PC-9 (cell line): ENCODE measurements at regions not wholly inside any gene's neighbourhood (a gene's known extent, or its start where the extent isn't known, plus 50 kb on each side); places are given as distances from the start of the nearest gene placed in this dataset.

Experiments used
- BruUV-seq: library from RNA; stranded (reverse); fragments of 400-500 nt; replicated peaks from 2 replicates; lab custom pipeline; 2021; lab: Mats Ljungman, UMichigan
- CTCF ChIA-PET: fragments of 300-600 bp; sonication (Branson Sonifier 250); formaldehyde crosslinking; loops from one replicate; lab custom pipeline; 2022; ENCODE audit warnings: antibody characterized with exemption; lab: Charles Lee
- POLR2A ChIA-PET: fragments of 300-600 bp; sonication (Branson Sonifier 250); formaldehyde crosslinking; loops from one replicate; lab custom pipeline; 2022; ENCODE audit warnings: antibody characterized with exemption; ENCODE audit not compliant: unreplicated experiment; lab: Charles Lee
- DNase-seq, 2 experiments: peaks; one replicate each; pipeline versions ENCODE4 v3.0.0 to v3.0.0-alpha.2; 2015 to 2022; ENCODE audit warnings: mixed read lengths in 1 of 2
- H2AFZ ChIP-seq: fragments of 200-600 bp; sonication (generic); 2 replicates; pipeline ENCODE4 v1.8.1; 2017; ENCODE audit warnings: antibody characterized with exemption
- H3F3A ChIP-seq: fragments of 200-600 bp; sonication (generic); 2 replicates; pipeline ENCODE4 v1.8.1; 2017; ENCODE audit warnings: antibody characterized with exemption, mild to moderate bottlenecking, low read depth; ENCODE audit not compliant: insufficient read depth
- H3K27ac ChIP-seq: fragments of 200-600 bp; sonication (generic); 2 replicates; pipeline ENCODE4 v1.6.1; 2016; ENCODE audit warnings: mixed run types
- H3K27me3 ChIP-seq: fragments of 200-600 bp; sonication (generic); 2 replicates; pipeline ENCODE4 v1.6.1; 2016; ENCODE audit warnings: low read depth, mixed run types; ENCODE audit not compliant: insufficient read depth
- H3K36me3 ChIP-seq: fragments of 200-600 bp; sonication (generic); 2 replicates; pipeline ENCODE4 v1.6.1; 2016; ENCODE audit warnings: low read depth, mixed run types
- H3K4me1 ChIP-seq: fragments of 200-600 bp; sonication (generic); replicated peaks from 2 replicates; pipeline ENCODE4 v1.6.1; 2016; ENCODE audit warnings: mixed run types; ENCODE audit not compliant: insufficient read depth
- H3K4me2 ChIP-seq: fragments of 200-600 bp; sonication (generic); 2 replicates; pipeline ENCODE4 v1.6.1; 2017; ENCODE audit warnings: mixed run types
- H3K4me3 ChIP-seq: fragments of 200-600 bp; sonication (generic); 2 replicates; pipeline ENCODE4 v1.6.1; 2016; ENCODE audit warnings: mixed run types
- H3K79me2 ChIP-seq: fragments of 200-600 bp; sonication (generic); 2 replicates; pipeline ENCODE4 v1.6.1; 2017; ENCODE audit warnings: low read depth, mixed run types
- H3K9me2 ChIP-seq: fragments of 200-600 bp; sonication (generic); 2 replicates; pipeline ENCODE4 v1.8.1; 2017; ENCODE audit warnings: mild to moderate bottlenecking; ENCODE audit not compliant: insufficient read depth
- H3K9me3 ChIP-seq: fragments of 200-600 bp; sonication (generic); 2 replicates; pipeline ENCODE4 v1.8.1; 2016; ENCODE audit warnings: low read depth; ENCODE audit not compliant: insufficient read depth
- H4K20me1 ChIP-seq: fragments of 200-600 bp; sonication (generic); 2 replicates; pipeline ENCODE4 v1.8.1; 2017; ENCODE audit not compliant: insufficient read depth
- CTCF ChIP-seq: fragments of 200-600 bp; sonication (generic); conservative IDR thresholded peaks from 2 replicates; pipeline ENCODE4 v1.6.1; 2017; ENCODE audit warnings: mixed run types, antibody characterized with exemption, mild to moderate bottlenecking, moderate library complexity
- EZH2 ChIP-seq: fragments of 200-600 bp; sonication (generic); IDR thresholded peaks from 2 replicates; pipeline ENCODE4 v1.8.0; 2017; ENCODE audit warnings: antibody characterized with exemption, low read depth
- intact Hi-C: fragments of 100-400 bp; cut with micrococcal nuclease; formaldehyde crosslinking; loops from one replicate; pipeline ENCODE4 v1.10.0; 2022; ENCODE audit not compliant: unreplicated experiment

DNA sequence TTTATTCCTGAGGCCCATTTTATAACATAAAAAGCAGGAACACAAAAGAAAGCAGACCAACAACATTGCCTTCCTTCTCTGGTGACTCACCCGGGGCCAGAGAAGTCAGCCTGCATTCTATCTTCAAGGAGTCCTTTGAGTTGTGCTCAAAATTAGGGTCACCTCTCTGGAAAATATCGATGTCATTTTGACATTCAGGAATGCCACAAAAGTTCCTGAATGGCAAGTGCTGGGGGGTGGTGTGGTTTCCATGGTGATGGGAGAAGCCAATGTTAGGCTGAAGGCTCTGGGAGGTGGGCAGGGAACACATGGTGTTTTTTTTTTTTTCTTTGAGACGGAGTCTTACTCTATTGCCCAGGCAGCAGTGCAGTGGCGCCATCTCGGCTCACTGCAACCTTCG lies 159.6 kb downstream of the HAPSTR1 start:
- TF ChIP-seq CTCF (no peak), EZH2 (no peak)

DNA sequence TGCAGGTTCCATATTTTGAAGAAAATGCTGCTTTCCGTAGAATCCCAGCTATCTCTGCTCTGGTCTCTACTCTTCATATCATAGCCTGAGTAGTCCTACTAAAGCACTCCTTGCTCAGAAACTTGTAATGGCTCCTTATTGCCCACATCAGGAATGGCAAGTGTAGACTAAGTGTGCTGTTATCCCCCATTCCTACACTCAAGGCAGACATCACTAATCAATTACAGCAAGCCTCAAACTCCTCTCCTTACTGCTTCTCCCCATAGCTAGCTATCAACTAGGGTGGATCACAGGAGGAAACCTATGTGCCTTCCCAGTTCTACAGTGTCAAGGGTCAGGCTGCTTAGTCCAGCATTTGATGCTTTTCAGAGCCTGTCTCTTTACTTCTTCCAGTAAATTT lies 163.4 kb downstream of the HAPSTR1 start:
- no peak for DNase-seq
- Histone ChIP-seq H3K9me2 (no peaks in the 10 kb centered on the region), H3K4me1 (no peaks in the 10 kb centered on the region), H2AFZ (no peak overlapping the region), H3K79me2 (no peaks in the 10 kb centered on the region), H4K20me1 (no peaks in the 10 kb centered on the region), H3K4me3 (no peak overlapping the region), H3K9me3 (no peaks in the 10 kb centered on the region), H3K4me2 (no peak overlapping the region), H3K36me3 (no peaks in the 10 kb centered on the region), H3K27ac (no peak overlapping the region), H3K27me3 (peaks cover 8% of the 10 kb centered on the region; the same call in 1 of the 2 replicates), H3F3A (no peaks in the 10 kb centered on the region)
- TF ChIP-seq EZH2 (no peak), CTCF (no peak)
- POLR2A ChIA-PET, result no interaction called here
- BruUV-seq, result no TSS peak
- CTCF ChIA-PET, result interaction anchor here (0.7 kb wide), 1 partner anchor 1250 kb away, joined by 5 read pairs; no protein-coding TSS in a partner anchor
- intact Hi-C loops, result loop anchor here (10.0 kb wide), 1 partner anchor 1250 kb away; no protein-coding TSS in a partner anchor

More for the DNA sequence above, 159.6 kb downstream of the HAPSTR1 start:
- Histone ChIP-seq H3K27ac (no peak overlapping the region), H3K27me3 (peaks cover 30% of the 10 kb centered on the region), H3K9me3 (no peaks in the 10 kb centered on the region), H3K79me2 (no peaks in the 10 kb centered on the region), H3K4me2 (no peak overlapping the region), H4K20me1 (no peaks in the 10 kb centered on the region), H3K9me2 (no peaks in the 10 kb centered on the region), H2AFZ (no peak overlapping the region), H3K4me1 (no peaks in the 10 kb centered on the region), H3F3A (no peaks in the 10 kb centered on the region), H3K4me3 (no peak overlapping the region), H3K36me3 (no peaks in the 10 kb centered on the region)
- POLR2A ChIA-PET, result no interaction called here
- no TSS peak for BruUV-seq
- intact Hi-C loops, result loop anchor here (10.0 kb wide), 1 partner anchor 1254 kb away; no protein-coding TSS in a partner anchor
- CTCF ChIA-PET, result no interaction called here
- no peak for DNase-seq

- intact Hi-C loops, result loop anchor here (10.0 kb wide), 1 partner anchor 1249 kb away; no protein-coding TSS in a partner anchor
These were observed 164.8 kb downstream of the HAPSTR1 start for GRCh38 chr16:9256196-9256595.

More at GRCh38 chr16:9256196-9256595, 164.8 kb downstream of the HAPSTR1 start:
- peak in 1 of 2 experiments; percentile 18 for DNase-seq
- CTCF ChIA-PET, result no interaction called here
- Histone ChIP-seq H3K36me3 (no peaks in the 10 kb centered on the region), H3F3A (no peaks in the 10 kb centered on the region), H3K4me3 (no peak overlapping the region), H4K20me1 (no peaks in the 10 kb centered on the region), H3K4me2 (no peak overlapping the region), H3K79me2 (no peaks in the 10 kb centered on the region), H3K9me3 (no peaks in the 10 kb centered on the region), H3K27ac (no peak overlapping the region), H3K4me1 (no peaks in the 10 kb centered on the region), H3K27me3 (peaks cover 6% of the 10 kb centered on the region; the same call in 1 of the 2 replicates), H3K9me2 (no peaks in the 10 kb centered on the region), H2AFZ (no peak overlapping the region)
- TF ChIP-seq EZH2 (no peak), CTCF (peak; percentile 73)
- no TSS peak for BruUV-seq
- POLR2A ChIA-PET, result no interaction called here
